ENCODE measurements at regions not wholly inside any gene's neighbourhood (a gene's known extent, or its start where the extent isn't known, plus 50 kb on each side); places are given as distances from the start of the nearest gene placed in this dataset.
"Not testable (repeated sequence)": the region's sequence is repeated elsewhere in the genome, so short reads cannot be mapped to it uniquely, and the experiment has no call there.

- DNase-seq = no peak
These were observed 141.5 kb upstream of the FN1 start for GRCh38 chr2:215577356-215577755.

GRCh38 chr2:215576572-215576971, 140.7 kb upstream of the FN1 start:
- no peak for DNase-seq

GRCh38 chr2:215573496-215573895, 137.6 kb upstream of the FN1 start:
- DNase-seq = no peak

- no peak for DNase-seq
These were observed 136.5 kb upstream of the FN1 start for GRCh38 chr2:215572341-215572848.

- no peak for DNase-seq
These were observed 135.8 kb upstream of the FN1 start for GRCh38 chr2:215571689-215572088.

- no peak for DNase-seq
These were observed 131.6 kb upstream of the FN1 start for GRCh38 chr2:215567504-215567903.

GRCh38 chr2:215565897-215566296, 130.0 kb upstream of the FN1 start:
- no peak for DNase-seq

- no peak for DNase-seq
These were observed 121.8 kb upstream of the FN1 start for GRCh38 chr2:215557701-215558100.

- DNase-seq = no peak
These were observed 121.1 kb upstream of the FN1 start for GRCh38 chr2:215556979-215557378.

GRCh38 chr2:215554689-215555498, 119.0 kb upstream of the FN1 start:
- no peak for DNase-seq

GRCh38 chr2:215553946-215554345, 118.1 kb upstream of the FN1 start:
- DNase-seq = no peak

- DNase-seq = no peak
These were observed 116.3 kb upstream of the FN1 start for GRCh38 chr2:215552144-215552580.

GRCh38 chr2:215550331-215550730, 114.5 kb upstream of the FN1 start:
- no peak for DNase-seq

- no peak for DNase-seq
These were observed 112.8 kb upstream of the FN1 start for GRCh38 chr2:215548714-215549113.

- no peak for DNase-seq
These were observed 106.8 kb upstream of the FN1 start for GRCh38 chr2:215542690-215543089.

- no peak for DNase-seq
These were observed 104.8 kb upstream of the FN1 start for GRCh38 chr2:215540658-215541057.

GRCh38 chr2:215537611-215538010, 101.7 kb upstream of the FN1 start:
- no peak for DNase-seq

- no peak for DNase-seq
These were observed 100.6 kb upstream of the FN1 start for GRCh38 chr2:215536510-215536909.

- no peak for DNase-seq
These were observed 99.9 kb upstream of the FN1 start for GRCh38 chr2:215535741-215536140.

GRCh38 chr2:215535125-215535668, 99.3 kb upstream of the FN1 start:
- no peak for DNase-seq

- not testable (repeated sequence) for DNase-seq
These were observed 97.8 kb upstream of the FN1 start for GRCh38 chr2:215533716-215534115.

GRCh38 chr2:215532844-215533243, 97.0 kb upstream of the FN1 start:
- DNase-seq = no peak

- no peak for DNase-seq
These were observed 95.4 kb upstream of the FN1 start for GRCh38 chr2:215531284-215531683.

- no peak for DNase-seq
These were observed 94.5 kb upstream of the FN1 start for GRCh38 chr2:215530191-215530968.

All from NCI-H1436 treated with DMSO at 0.1 percent for 48 hours (cell line).